VCaP (cell line): ENCODE measurements at regions not wholly inside any gene's neighbourhood (a gene's known extent, or its start where the extent isn't known, plus 50 kb on each side); places are given as distances from the start of the nearest gene placed in this dataset.
"Not testable (repeated sequence)": the region's sequence is repeated elsewhere in the genome, so short reads cannot be mapped to it uniquely, and the experiment has no call there.

Source experiments
- H3K27ac ChIP-seq: fragments of 450-650 bp; 2 replicates; pipeline ENCODE4 v1.5.1; 2017

- not testable (repeated sequence) for H3K27ac ChIP-seq
Measured at GRCh38 chr1:120665250-120665577, 58.5 kb upstream of the NBPF26 start.

DNA sequence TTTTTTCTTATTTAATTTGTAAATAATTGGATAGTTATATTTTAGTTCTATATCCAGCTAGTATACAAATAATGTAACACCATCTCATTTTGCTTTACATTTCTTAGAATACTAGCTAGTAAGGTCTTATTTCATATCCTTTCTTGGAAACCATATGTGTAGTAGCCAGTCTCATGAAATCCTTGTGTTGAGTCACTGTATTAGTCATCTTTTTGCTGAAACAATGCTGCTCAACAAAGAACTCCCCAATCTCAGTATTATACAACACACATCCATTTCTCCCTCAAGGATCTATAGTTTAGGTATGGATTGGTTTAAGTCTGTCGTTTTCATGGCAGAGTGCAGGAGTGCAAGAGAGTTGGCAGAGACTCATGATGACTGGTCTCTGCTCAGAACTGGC, 55.6 kb upstream of the NBPF26 start:
- not testable (repeated sequence) for H3K27ac ChIP-seq
